B cell (primary cell): ENCODE measurements at regions not wholly inside any gene's neighbourhood (a gene's known extent, or its start where the extent isn't known, plus 50 kb on each side); places are given as distances from the start of the nearest gene placed in this dataset.

Experiments used
- ATAC-seq: fragments of 200-7000 bp; cut with Tn5 transposase; one replicate; pipeline ENCODE4 v1.10.0; 2021; ENCODE audit warnings: low read depth, mild to moderate bottlenecking, moderate number of reproducible peaks, moderate library complexity
- CTCF ChIA-PET: fragments of 350-600 bp; sonication (Branson Sonifier 250); formaldehyde crosslinking; loops from one replicate; lab custom pipeline; 2021; ENCODE audit warnings: antibody characterized with exemption, inconsistent platforms; lab: Charles Lee
- POLR2A ChIA-PET: fragments of 350-600 bp; sonication (Branson Sonifier 250); formaldehyde crosslinking; loops from one replicate; lab custom pipeline; 2021; ENCODE audit warnings: antibody characterized with exemption; lab: Charles Lee
- DNase-seq: peaks from one replicate; pipeline ENCODE4 v3.0.0; 2013
- H2AFZ ChIP-seq: 2 replicates; pipeline ENCODE4 v1.6.1; 2012; ENCODE audit warnings: mild to moderate bottlenecking, low read depth, low read length; ENCODE audit not compliant: insufficient read depth, poor library complexity, severe bottlenecking
- H3K27ac ChIP-seq, 2 donors: 1 replicate in 1 of 2; 2 replicates in 1 of 2; pipeline ENCODE4 v1.5.1; 2012 to 2013; ENCODE audit warnings: low read length in 2 of 2, mild to moderate bottlenecking in 2 of 2, moderate library complexity in 1 of 2
- H3K27me3 ChIP-seq, 4 experiments: fragments of 200-600 bp in 1 of 4; sonication (generic) in 1 of 4; replicated peaks in 1 of 4; 1 replicate in 2 of 4; 2 replicates in 2 of 4; pipeline versions ENCODE4 v1.6.1 to v1.7.0; 2013 to 2016; ENCODE audit warnings: low read length in 3 of 4, mild to moderate bottlenecking in 2 of 4, mixed read lengths in 1 of 4, moderate library complexity in 1 of 4; ENCODE audit not compliant: insufficient read depth in 4 of 4, control insufficient read depth in 3 of 4; ENCODE audit errors: control extremely low read depth in 1 of 4
- H3K36me3 ChIP-seq, 2 experiments: replicated peaks in 1 of 2; 1 replicate in 1 of 2; 2 replicates in 1 of 2; pipeline versions ENCODE4 v1.6.1 to v1.7.1; 2013; ENCODE audit warnings: low read length in 1 of 2; ENCODE audit not compliant: insufficient read depth in 2 of 2, control insufficient read depth in 1 of 2; ENCODE audit errors: control extremely low read depth in 1 of 2, extremely low read depth in 1 of 2
- H3K4me1 ChIP-seq, 2 donors: fragments of 200-600 bp in 1 of 2; sonication (generic) in 1 of 2; 1 replicate in 1 of 2; 2 replicates in 1 of 2; pipeline versions ENCODE4 v1.5.1 to v1.6.1; 2013 to 2017; ENCODE audit warnings: low read length in 2 of 2; ENCODE audit not compliant: control insufficient read depth in 2 of 2, insufficient read depth in 2 of 2
- H3K4me2 ChIP-seq: replicated peaks from 2 replicates; pipeline ENCODE3; 2012; ENCODE audit warnings: mild to moderate bottlenecking, low read depth, low read length; ENCODE audit not compliant: poor library complexity, severe bottlenecking
- H3K4me3 ChIP-seq, 5 experiments: fragments of 200-600 bp in 1 of 5; sonication (generic) in 1 of 5; 1 replicate in 3 of 5; 2 replicates in 2 of 5; pipeline versions ENCODE4 v1.5.1 to v1.7.0; 2011 to 2016; ENCODE audit warnings: low read length in 4 of 5, mild to moderate bottlenecking in 4 of 5, low read depth in 2 of 5, control low read depth in 1 of 5, moderate library complexity in 1 of 5; ENCODE audit not compliant: insufficient read depth in 1 of 5; ENCODE audit errors: control extremely low read depth in 1 of 5, extremely low read depth in 1 of 5
- H3K79me2 ChIP-seq: fragments of 200-600 bp; sonication (generic); one replicate; pipeline ENCODE4 v1.6.0; 2016; ENCODE audit warnings: low read length; ENCODE audit not compliant: control insufficient read depth, insufficient read depth
- H3K9ac ChIP-seq: fragments of 200-600 bp; sonication (generic); 2 replicates; pipeline ENCODE4 v1.6.1; 2017; ENCODE audit warnings: mild to moderate bottlenecking, low read length, moderate library complexity
- H3K9me3 ChIP-seq, 3 donors: one replicate each; pipeline versions ENCODE4 v1.6.1 to v1.7.1; 2013; ENCODE audit warnings: low read length in 2 of 3; ENCODE audit not compliant: control insufficient read depth in 2 of 3, insufficient read depth in 1 of 3; ENCODE audit errors: control extremely low read depth in 1 of 3
- H4K20me1 ChIP-seq: 2 replicates; pipeline ENCODE4 v1.6.0; 2012; ENCODE audit warnings: mild to moderate bottlenecking, low read length; ENCODE audit not compliant: insufficient read depth, control insufficient read depth, poor library complexity, severe bottlenecking
- H3K27ac Mint-ChIP-seq: one replicate; pipeline ENCODE4 v1.8.0; 2021; ENCODE audit warnings: mixed read lengths
- H3K27me3 Mint-ChIP-seq: one replicate; pipeline ENCODE4 v1.8.0; 2021; ENCODE audit warnings: mixed read lengths
- H3K4me1 Mint-ChIP-seq: one replicate; pipeline ENCODE4 v1.8.0; 2021; ENCODE audit warnings: mixed read lengths
- H3K4me3 Mint-ChIP-seq: one replicate; pipeline ENCODE4 v1.8.0; 2021; ENCODE audit warnings: mixed read lengths
- H3K9me3 Mint-ChIP-seq: one replicate; pipeline ENCODE4 v1.8.0; 2022; ENCODE audit warnings: mixed read lengths; ENCODE audit not compliant: insufficient read depth
- CTCF ChIP-seq: fragments of 200-600 bp; IDR thresholded peaks from one replicate; pipeline ENCODE4 v1.8.0; 2022; ENCODE audit warnings: antibody characterized with exemption, mild to moderate bottlenecking
- EZH2 ChIP-seq: IDR thresholded peaks from 2 replicates; pipeline ENCODE4 v1.6.1; 2012; ENCODE audit warnings: borderline replicate concordance, low read depth, mild to moderate bottlenecking, moderate library complexity, low read length; ENCODE audit not compliant: insufficient read depth, poor library complexity, severe bottlenecking
- WGBS: methylation state at CpG from one replicate; pipeline ENCODE4 v1.1.5; 2013; ENCODE audit warnings: missing lambda C conversion rate; ENCODE audit not compliant: insufficient coverage; 5-methylcytosine and 5-hydroxymethylcytosine counted together
- intact Hi-C: fragments of 100-400 bp; cut with micrococcal nuclease; formaldehyde crosslinking; loops from one replicate; pipeline ENCODE4 v1.10.0; 2022

DNA sequence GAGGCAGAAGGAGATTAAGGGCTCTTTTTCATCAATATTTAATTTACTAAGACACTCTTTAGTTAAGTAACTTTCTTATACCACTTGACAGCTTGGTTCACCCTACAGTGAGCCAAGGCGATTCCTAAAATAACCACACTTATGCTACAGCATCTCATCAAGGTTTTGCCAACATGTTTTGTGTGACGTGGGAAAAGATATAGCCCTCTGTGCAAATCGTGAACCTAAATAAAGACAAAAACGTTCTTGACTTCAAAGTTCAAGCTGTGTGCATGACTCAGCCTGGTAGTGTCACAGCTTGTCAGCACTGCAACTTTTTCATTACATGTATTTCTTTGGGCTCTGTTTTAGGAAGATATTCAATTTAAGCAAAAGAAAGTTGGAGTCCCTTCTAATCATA, 297.0 kb upstream of the EPHA3 start:
- Histone ChIP-seq H3K27ac (no peak overlapping the region), H3K4me1 (no peaks in the 10 kb centered on the region), H3K4me3 (no peak overlapping the region), H3K9ac (no peak overlapping the region), H3K79me2 (no peaks in the 10 kb centered on the region), H3K9me3 (no peaks in the 10 kb centered on the region), H3K36me3 (no peaks in the 10 kb centered on the region), H4K20me1 (no peaks in the 10 kb centered on the region), H2AFZ (no peak overlapping the region), H3K27me3 (no peaks in the 10 kb centered on the region), H3K4me2 (no peak overlapping the region)
- Mint-ChIP-seq H3K4me3 (no peak overlapping the region), H3K9me3 (no peaks in the 10 kb centered on the region), H3K27ac (no peak overlapping the region), H3K4me1 (no peaks in the 10 kb centered on the region), H3K27me3 (no peaks in the 10 kb centered on the region)
- ATAC-seq (no peak), DNase-seq (no peak)
- ChIA-PET CTCF (no interaction called here), POLR2A (no interaction called here)
- intact Hi-C loops, result no loop called here
- no peak for TF ChIP-seq EZH2
- 51% methylated on average over 3 of the region's 4 CpGs for WGBS

DNA sequence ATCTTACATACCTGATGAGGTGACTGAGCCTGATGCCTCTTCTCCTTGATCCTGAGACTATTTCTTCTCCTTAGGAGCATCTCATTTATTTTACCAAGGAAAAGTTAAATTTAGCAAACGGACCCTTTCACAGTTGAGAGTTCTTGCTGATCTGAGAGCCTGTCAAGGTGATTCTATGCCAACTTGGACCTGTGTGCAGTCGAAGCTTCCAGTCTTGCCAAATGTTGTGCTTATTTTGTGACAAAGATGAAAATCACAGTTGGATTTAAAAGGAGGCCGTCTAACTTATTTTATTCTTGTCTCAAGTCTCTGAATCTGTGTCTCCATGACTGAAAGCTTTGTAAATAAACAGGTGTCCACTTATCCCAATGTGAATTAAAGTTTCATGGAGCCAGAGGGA, 296.3 kb upstream of the EPHA3 start:
- Histone ChIP-seq H3K4me1 (no peaks in the 10 kb centered on the region), H3K9me3 (no peaks in the 10 kb centered on the region), H3K27ac (no peak overlapping the region), H3K4me3 (no peak overlapping the region), H4K20me1 (no peaks in the 10 kb centered on the region), H3K4me2 (no peak overlapping the region), H3K9ac (no peak overlapping the region), H3K79me2 (no peaks in the 10 kb centered on the region), H3K27me3 (no peaks in the 10 kb centered on the region), H2AFZ (no peak overlapping the region), H3K36me3 (no peaks in the 10 kb centered on the region)
- Mint-ChIP-seq H3K27me3 (no peaks in the 10 kb centered on the region), H3K27ac (no peak overlapping the region), H3K4me1 (no peaks in the 10 kb centered on the region), H3K4me3 (no peak overlapping the region), H3K9me3 (no peaks in the 10 kb centered on the region)
- intact Hi-C loops, result no loop called here
- 100% methylated on average over 1 of the region's 3 CpGs for WGBS
- CTCF ChIA-PET, result no interaction called here
- DNase-seq, result no peak
- POLR2A ChIA-PET, result no interaction called here
- TF ChIP-seq EZH2 (no peak), CTCF (no peak)
- ATAC-seq, result no peak
